ENCODE measurements at regions not wholly inside any gene's neighbourhood (a gene's known extent, or its start where the extent isn't known, plus 50 kb on each side); places are given as distances from the start of the nearest gene placed in this dataset.
"Not testable (repeated sequence)": the region's sequence is repeated elsewhere in the genome, so short reads cannot be mapped to it uniquely, and the experiment has no call there.

GRCh38 chr10:64201936-64202335 is 680.7 kb downstream of the REEP3 start:
- TF ChIP-seq EZH2 (IDR thresholded peaks at IDR 0.05; ENCODE audit: borderline replicate concordance): no peak
- TF ChIP-seq CTCF (IDR thresholded peaks at IDR 0.05; ENCODE audit: poor library complexity): no peak
- TF ChIP-seq EZH2phosphoT487 (IDR thresholded peaks at IDR 0.05; ENCODE audit: low read depth, severe bottlenecking, unreplicated experiment): no peak
- no peaks in the 10 kb centered on the region for H4K20me1 ChIP-seq (ENCODE audit: insufficient read depth, poor library complexity, severe bottlenecking)
- H3K36me3 ChIP-seq (replicated peaks; ENCODE audit: insufficient read depth, low read depth): no peaks in the 10 kb centered on the region
- no peak overlapping the region for H3K27ac ChIP-seq
- H2AFZ ChIP-seq: no peak overlapping the region
- no peaks in the 10 kb centered on the region for H3K9me3 ChIP-seq (ENCODE audit: low read depth)
- WGBS (ENCODE audit: low lambda C conversion rate, missing lambda C conversion rate): 69% methylated on average over 2 of the region's 2 CpGs
- H3K4me3 ChIP-seq: no peak overlapping the region
- H3K27me3 ChIP-seq: no peaks in the 10 kb centered on the region
- H3K9me2 ChIP-seq (replicated peaks; ENCODE audit: insufficient read depth): no peaks in the 10 kb centered on the region
- no peak for DNase-seq (ENCODE audit: low spot score)
- H3K79me2 ChIP-seq: no peaks in the 10 kb centered on the region
- no peaks in the 10 kb centered on the region for H3K4me1 ChIP-seq (ENCODE audit: insufficient read depth)
- no peak overlapping the region for H3K4me2 ChIP-seq

GRCh38 chr10:64204504-64204903 is 683.3 kb downstream of the REEP3 start:
- H4K20me1 ChIP-seq (ENCODE audit: insufficient read depth, poor library complexity, severe bottlenecking); H3K4me2 ChIP-seq; DNase-seq (ENCODE audit: low spot score); H3K9me3 ChIP-seq (ENCODE audit: low read depth); H3K27ac ChIP-seq; H3K27me3 ChIP-seq; H3K4me3 ChIP-seq; H3K9me2 ChIP-seq (replicated peaks; ENCODE audit: insufficient read depth); H2AFZ ChIP-seq; H3K79me2 ChIP-seq; H3K4me1 ChIP-seq (ENCODE audit: insufficient read depth); H3K36me3 ChIP-seq (replicated peaks; ENCODE audit: insufficient read depth, low read depth): not testable (repeated sequence)
- 96% methylated on average over 7 of the region's 7 CpGs for WGBS (ENCODE audit: low lambda C conversion rate, missing lambda C conversion rate)

- no peaks in the 10 kb centered on the region for H4K20me1 ChIP-seq (ENCODE audit: insufficient read depth, poor library complexity, severe bottlenecking)
- H3K36me3 ChIP-seq (replicated peaks; ENCODE audit: insufficient read depth, low read depth): no peaks in the 10 kb centered on the region
- H3K27ac ChIP-seq: no peak overlapping the region
- 100% methylated on average over 2 of the region's 2 CpGs for WGBS (ENCODE audit: low lambda C conversion rate, missing lambda C conversion rate)
- TF ChIP-seq EZH2 (IDR thresholded peaks at IDR 0.05; ENCODE audit: borderline replicate concordance) (no peak), EZH2phosphoT487 (IDR thresholded peaks at IDR 0.05; ENCODE audit: low read depth, severe bottlenecking, unreplicated experiment) (no peak), CTCF (IDR thresholded peaks at IDR 0.05; ENCODE audit: poor library complexity) (no peak)
- H3K27me3 ChIP-seq: no peaks in the 10 kb centered on the region
- H3K4me2 ChIP-seq: no peak overlapping the region
- no peaks in the 10 kb centered on the region for H3K79me2 ChIP-seq
- no peaks in the 10 kb centered on the region for H3K9me3 ChIP-seq (ENCODE audit: low read depth)
- no peaks in the 10 kb centered on the region for H3K4me1 ChIP-seq (ENCODE audit: insufficient read depth)
- no peak overlapping the region for H3K4me3 ChIP-seq
- DNase-seq (ENCODE audit: low spot score): no peak
- H3K9me2 ChIP-seq (replicated peaks; ENCODE audit: insufficient read depth): no peaks in the 10 kb centered on the region
- no peak overlapping the region for H2AFZ ChIP-seq
Measured at GRCh38 chr10:64206409-64206808, 685.2 kb downstream of the REEP3 start.

GRCh38 chr10:64209561-64209960 is 688.4 kb downstream of the REEP3 start:
- Histone ChIP-seq H3K79me2 (no peaks in the 10 kb centered on the region), H3K9me2 (replicated peaks; ENCODE audit: insufficient read depth) (no peaks in the 10 kb centered on the region), H3K4me3 (no peak overlapping the region), H2AFZ (no peak overlapping the region), H3K36me3 (replicated peaks; ENCODE audit: insufficient read depth, low read depth) (no peaks in the 10 kb centered on the region), H3K27ac (no peak overlapping the region), H3K4me2 (no peak overlapping the region), H3K27me3 (no peaks in the 10 kb centered on the region), H3K4me1 (ENCODE audit: insufficient read depth) (no peaks in the 10 kb centered on the region), H4K20me1 (ENCODE audit: insufficient read depth, poor library complexity, severe bottlenecking) (no peaks in the 10 kb centered on the region), H3K9me3 (ENCODE audit: low read depth) (no peaks in the 10 kb centered on the region)
- TF ChIP-seq EZH2phosphoT487 (IDR thresholded peaks at IDR 0.05; ENCODE audit: low read depth, severe bottlenecking, unreplicated experiment): no peak
- no peak for TF ChIP-seq CTCF (IDR thresholded peaks at IDR 0.05; ENCODE audit: poor library complexity)
- no peak for TF ChIP-seq EZH2 (IDR thresholded peaks at IDR 0.05; ENCODE audit: borderline replicate concordance)
- DNase-seq (ENCODE audit: low spot score): no peak
- 76% methylated on average over 3 of the region's 3 CpGs for whole genome bisulfite sequencing (ENCODE audit: low lambda C conversion rate, missing lambda C conversion rate)

All from hepatocyte (in vitro differentiated cells).